GM23248 (cell line): ENCODE measurements at regions not wholly inside any gene's neighbourhood (a gene's known extent, or its start where the extent isn't known, plus 50 kb on each side); places are given as distances from the start of the nearest gene placed in this dataset.

ENCODE experiments used
- EZH2 ChIP-seq: fragments of 200-600 bp; sonication (generic); IDR thresholded peaks from 2 replicates; pipeline ENCODE4 v1.6.1; 2018; ENCODE audit warnings: antibody characterized with exemption, mild to moderate bottlenecking; ENCODE audit not compliant: insufficient read depth, poor library complexity, severe bottlenecking
- EZH2phosphoT487 ChIP-seq: fragments of 200-600 bp; sonication (generic); IDR thresholded peaks from 2 replicates; pipeline ENCODE4 v1.6.1; 2018; ENCODE audit warnings: antibody characterized with exemption, moderate library complexity, mild to moderate bottlenecking, low read depth; ENCODE audit not compliant: insufficient read depth

DNA sequence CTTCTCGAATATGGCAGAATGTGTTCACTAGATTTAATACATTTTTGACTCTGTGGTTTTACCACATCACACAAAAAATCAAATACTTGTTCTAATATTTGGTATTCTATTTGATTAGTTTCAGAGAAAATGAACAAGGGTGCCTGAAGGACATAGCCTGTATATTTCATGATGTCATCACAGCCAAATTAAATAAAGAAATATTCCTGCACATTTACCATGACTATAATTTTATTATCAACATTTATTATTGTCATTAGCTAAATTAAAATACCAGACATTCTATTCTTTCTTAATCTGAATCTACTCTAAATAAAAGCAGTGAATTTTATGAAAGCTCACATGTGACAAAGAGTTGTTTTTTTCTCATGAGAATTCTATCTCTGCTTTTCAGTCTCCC, 980.5 kb downstream of the PCDH18 start:
- no peak for TF ChIP-seq EZH2
- no peak for TF ChIP-seq EZH2phosphoT487
